ENCODE measurements at regions not wholly inside any gene's neighbourhood (a gene's known extent, or its start where the extent isn't known, plus 50 kb on each side); places are given as distances from the start of the nearest gene placed in this dataset.

DNA sequence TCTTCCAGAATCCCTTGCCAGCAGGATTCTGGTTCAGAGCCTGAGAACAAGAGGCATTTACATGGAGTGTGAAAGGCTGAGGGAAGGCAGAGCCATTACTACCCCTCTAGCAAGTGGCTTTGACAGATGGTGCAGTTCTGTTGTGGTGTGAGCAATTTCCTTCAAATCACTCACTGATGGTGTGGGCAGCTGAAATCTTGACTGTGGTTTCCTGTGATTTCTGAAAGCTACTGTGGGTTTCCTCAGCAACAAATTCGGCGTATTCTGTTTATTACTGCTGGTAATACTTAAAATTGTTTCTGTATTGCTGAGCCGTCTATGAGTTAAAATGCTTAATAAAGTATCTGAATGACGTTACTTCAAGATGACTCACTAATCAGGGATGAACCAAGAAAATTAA, 181.5 kb upstream of the TCF21 start:
- POLR2A ChIA-PET: no interaction called here
- H3K27ac Mint-ChIP-seq: no peak overlapping the region
- no peak for ATAC-seq
- H3K27me3 Mint-ChIP-seq: peaks cover 2 to 8% (median 4%) of the 10 kb centered on the region in 5 donors
- H3K4me1 Mint-ChIP-seq: no peaks in the 10 kb centered on the region
- DNase-seq: peak in 1 of 10 donors; percentile 1
- H3K9me3 Mint-ChIP-seq: peaks cover 0 to 9% (median 0%) of the 10 kb centered on the region in 9 donors
- H3K36me3 Mint-ChIP-seq: no peaks in the 10 kb centered on the region
- H3K4me3 Mint-ChIP-seq: no peak overlapping the region

- ATAC-seq: no peak
- H3K27me3 Mint-ChIP-seq: peaks cover 4 to 10% (median 9%) of the 10 kb centered on the region in 5 donors
- no peak overlapping the region for H3K27ac Mint-ChIP-seq
- H3K4me1 Mint-ChIP-seq: no peaks in the 10 kb centered on the region
- no peak for DNase-seq
- H3K9me3 Mint-ChIP-seq: peaks cover 0 to 3% (median 0%) of the 10 kb centered on the region in 9 donors
- no peaks in the 10 kb centered on the region for H3K36me3 Mint-ChIP-seq
- H3K4me3 Mint-ChIP-seq: no peak overlapping the region
- POLR2A ChIA-PET: no interaction called here
These were observed 178.1 kb upstream of the TCF21 start for GRCh38 chr6:133710826-133711225.

DNA sequence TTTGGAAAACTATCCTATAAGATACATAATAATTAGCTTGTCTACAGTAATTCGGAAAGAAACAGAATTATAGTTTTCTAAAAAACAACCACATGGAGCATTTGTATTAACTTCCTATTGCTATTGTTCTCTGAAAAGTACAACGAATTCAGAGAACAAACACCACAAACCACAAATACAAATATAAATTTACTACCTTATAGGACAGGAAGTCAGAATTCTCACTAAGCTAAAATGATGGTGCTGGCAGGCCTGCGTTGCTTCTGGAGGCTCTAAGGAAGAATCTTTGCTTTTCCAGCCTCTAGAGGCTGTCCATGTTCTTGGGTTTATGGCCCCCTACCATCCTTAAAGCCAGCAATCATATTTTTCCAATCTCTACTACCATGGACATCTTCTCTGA, 173.6 kb upstream of the TCF21 start:
- Mint-ChIP-seq H3K4me3 (no peak overlapping the region), H3K36me3 (no peaks in the 10 kb centered on the region), H3K4me1 (no peaks in the 10 kb centered on the region), H3K27ac (no peak overlapping the region), H3K27me3 (peaks cover 6 to 15% (median 10%) of the 10 kb centered on the region in 5 donors), H3K9me3 (peaks cover 0 to 2% (median 0%) of the 10 kb centered on the region in 9 donors)
- POLR2A ChIA-PET: no interaction called here
- DNase-seq: no peak
- ATAC-seq: no peak

GRCh38 chr6:133724726-133725125, 164.2 kb upstream of the TCF21 start:
- Mint-ChIP-seq H3K27ac (no peak overlapping the region), H3K27me3 (peaks cover 0 to 19% (median 4%) of the 10 kb centered on the region in 5 donors), H3K4me1 (no peaks in the 10 kb centered on the region), H3K9me3 (peaks cover 0 to 18% (median 14%) of the 10 kb centered on the region in 9 donors), H3K36me3 (peaks cover 0 to 7% (median 0%) of the 10 kb centered on the region in 3 donors), H3K4me3 (no peak overlapping the region)
- POLR2A ChIA-PET: no interaction called here
- DNase-seq (no peak), ATAC-seq (no peak)

DNA sequence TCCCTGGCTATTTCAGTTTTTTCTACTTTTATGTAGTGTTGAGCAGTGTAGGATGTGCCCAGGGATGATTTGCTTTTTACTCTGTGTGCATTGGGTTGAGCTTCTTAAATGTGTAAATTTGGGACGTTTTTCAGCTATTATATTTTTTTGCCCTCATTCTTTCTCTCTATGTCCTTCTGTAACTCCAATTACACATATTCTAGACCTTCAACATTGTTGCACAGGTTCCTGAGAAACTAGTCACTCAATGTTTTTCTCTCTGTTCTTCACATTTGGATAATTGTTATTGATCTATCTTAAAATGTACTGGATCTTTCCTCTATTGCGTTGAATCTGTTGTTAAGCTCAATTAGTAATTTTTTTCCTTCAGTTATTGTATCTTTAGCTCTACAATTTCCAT, 162.7 kb upstream of the TCF21 start:
- ATAC-seq (no peak), DNase-seq (no peak)
- H3K4me3 Mint-ChIP-seq: no peak overlapping the region
- H3K27ac Mint-ChIP-seq: no peak overlapping the region
- peaks cover 0 to 12% (median 3%) of the 10 kb centered on the region in 5 donors for H3K27me3 Mint-ChIP-seq
- POLR2A ChIA-PET: no interaction called here
- no peaks in the 10 kb centered on the region for H3K4me1 Mint-ChIP-seq
- peaks cover 0 to 7% (median 0%) of the 10 kb centered on the region in 3 donors for H3K36me3 Mint-ChIP-seq
- peaks cover 0 to 18% (median 14%) of the 10 kb centered on the region in 9 donors for H3K9me3 Mint-ChIP-seq

DNA sequence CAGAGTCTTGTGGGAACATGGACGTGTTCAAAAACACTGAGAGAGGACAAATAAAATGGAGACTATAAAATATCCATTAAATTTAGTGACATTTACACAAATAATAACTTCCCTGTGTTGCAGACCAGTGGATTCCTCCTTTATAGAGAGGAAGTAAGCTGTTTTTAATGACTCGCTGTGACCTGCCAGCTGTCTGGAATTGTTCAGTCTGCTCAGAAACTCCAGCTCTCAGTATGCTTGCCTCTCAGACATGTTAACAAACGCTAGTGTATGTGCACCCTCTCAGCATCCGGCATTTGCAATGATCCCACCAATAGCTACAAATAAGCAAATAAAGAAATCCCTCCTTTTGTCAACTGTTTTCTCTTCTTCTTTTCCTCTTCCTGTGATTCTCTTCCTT, 158.0 kb upstream of the TCF21 start:
- ATAC-seq: no peak
- POLR2A ChIA-PET: no interaction called here
- H3K9me3 Mint-ChIP-seq: peaks cover 0 to 26% (median 10%) of the 10 kb centered on the region in 9 donors
- H3K4me1 Mint-ChIP-seq: no peaks in the 10 kb centered on the region
- no peak for DNase-seq
- H3K4me3 Mint-ChIP-seq: no peak overlapping the region
- no peak overlapping the region for H3K27ac Mint-ChIP-seq
- H3K36me3 Mint-ChIP-seq: peaks cover 0 to 7% (median 0%) of the 10 kb centered on the region in 3 donors
- peaks cover 0 to 7% (median 3%) of the 10 kb centered on the region in 5 donors for H3K27me3 Mint-ChIP-seq

DNA sequence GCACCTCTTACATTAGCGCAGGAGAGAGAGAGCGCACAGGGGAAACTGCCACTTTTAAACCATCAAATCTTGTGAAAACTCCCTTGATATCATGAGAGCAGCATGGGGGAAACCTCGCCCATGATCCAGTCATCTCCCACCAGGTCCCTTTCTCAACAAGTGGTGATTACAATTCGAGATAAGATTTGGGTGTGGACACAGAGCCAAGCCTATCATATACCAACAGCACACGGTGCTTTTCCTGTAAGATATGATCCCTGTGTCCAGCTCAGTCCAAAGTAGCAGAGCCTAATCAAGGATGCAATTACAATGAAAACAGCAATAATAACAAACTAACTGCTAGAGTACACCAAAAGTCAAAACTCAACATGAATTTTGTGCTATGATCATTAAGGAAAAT, 148.7 kb upstream of the TCF21 start:
- Mint-ChIP-seq H3K27ac (no peak overlapping the region), H3K27me3 (peaks cover 0 to 5% (median 4%) of the 10 kb centered on the region in 5 donors), H3K4me1 (no peaks in the 10 kb centered on the region), H3K36me3 (no peaks in the 10 kb centered on the region), H3K9me3 (no peaks in the 10 kb centered on the region), H3K4me3 (no peak overlapping the region)
- ATAC-seq (no peak), DNase-seq (no peak)
- POLR2A ChIA-PET: no interaction called here

DNA sequence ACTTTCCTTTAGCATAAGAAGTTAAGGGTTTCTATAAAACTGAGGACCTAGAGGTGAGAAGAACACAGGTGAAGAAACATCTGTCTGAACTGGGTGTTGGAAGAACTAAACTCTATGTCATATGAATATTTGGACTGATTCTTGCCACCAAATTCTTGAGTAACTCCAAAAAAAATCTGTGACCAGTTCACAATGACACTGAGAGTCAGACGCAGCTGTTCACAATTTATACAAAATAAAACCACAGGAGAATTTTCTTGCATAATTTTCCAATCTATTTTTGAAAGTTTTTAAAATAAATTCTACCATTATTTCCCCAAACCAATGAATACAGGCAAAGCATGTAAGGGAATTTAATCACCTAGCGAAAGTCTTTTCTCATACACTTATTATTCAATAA, 148.1 kb upstream of the TCF21 start:
- Mint-ChIP-seq H3K27ac (no peak overlapping the region), H3K4me1 (no peaks in the 10 kb centered on the region), H3K9me3 (peaks cover 0 to 5% (median 0%) of the 10 kb centered on the region in 9 donors), H3K4me3 (no peak overlapping the region), H3K27me3 (peaks cover 0 to 5% (median 4%) of the 10 kb centered on the region in 5 donors), H3K36me3 (no peaks in the 10 kb centered on the region)
- POLR2A ChIA-PET: no interaction called here
- DNase-seq (no peak), ATAC-seq (no peak)

GRCh38 chr6:133741375-133741861, 147.5 kb upstream of the TCF21 start:
- Mint-ChIP-seq H3K27me3 (peaks cover 0 to 5% (median 4%) of the 10 kb centered on the region in 5 donors), H3K4me3 (no peak overlapping the region), H3K27ac (no peak overlapping the region), H3K36me3 (no peaks in the 10 kb centered on the region), H3K9me3 (peaks cover 0 to 5% (median 0%) of the 10 kb centered on the region in 9 donors), H3K4me1 (no peaks in the 10 kb centered on the region)
- ATAC-seq (no peak), DNase-seq (no peak)
- POLR2A ChIA-PET: no interaction called here

DNA sequence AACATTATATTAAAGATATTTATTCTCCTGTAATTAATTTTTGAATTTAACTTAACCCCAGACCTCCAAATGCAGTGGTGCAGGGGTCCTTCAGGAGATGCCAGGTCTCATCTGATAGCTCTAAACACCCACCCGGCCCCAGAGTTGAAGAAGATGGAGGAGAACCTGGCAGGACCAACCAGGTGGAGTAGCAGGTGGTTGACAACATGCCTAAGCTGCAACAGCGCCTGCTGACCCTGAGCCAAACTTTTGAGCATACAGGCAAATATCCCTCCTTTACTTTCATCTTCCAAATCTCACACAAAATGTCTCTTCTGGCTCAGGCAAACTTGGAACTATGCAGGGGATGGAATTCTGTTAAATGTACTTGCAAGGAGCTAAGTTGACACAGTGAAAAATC, 145.3 kb upstream of the TCF21 start:
- Mint-ChIP-seq H3K27ac (no peak overlapping the region), H3K27me3 (peaks cover 1 to 5% (median 3%) of the 10 kb centered on the region in 5 donors), H3K4me1 (no peaks in the 10 kb centered on the region), H3K9me3 (peaks cover 0 to 5% (median 0%) of the 10 kb centered on the region in 9 donors), H3K4me3 (no peak overlapping the region), H3K36me3 (no peaks in the 10 kb centered on the region)
- no peak for ATAC-seq
- no peak for DNase-seq
- POLR2A ChIA-PET: no interaction called here

DNA sequence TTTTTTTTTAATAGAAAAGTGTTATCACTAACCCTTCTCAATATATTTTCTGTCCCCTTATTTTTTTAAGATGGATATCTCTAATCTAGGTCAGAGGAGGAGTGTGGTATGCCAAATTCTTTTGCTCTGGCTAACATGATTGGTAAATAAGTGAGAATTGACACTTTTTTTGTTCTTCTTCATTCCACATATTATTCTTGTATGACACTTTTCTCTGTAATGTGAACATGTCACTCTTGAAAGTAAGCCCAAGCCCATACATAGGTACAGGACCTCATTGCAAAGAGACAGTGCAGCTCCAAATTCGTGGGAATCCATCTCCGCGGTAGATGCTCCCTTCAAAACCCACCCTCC, 142.5 kb upstream of the TCF21 start:
- no peaks in the 10 kb centered on the region for H3K4me1 Mint-ChIP-seq
- H3K27ac Mint-ChIP-seq: no peak overlapping the region
- DNase-seq (no peak), ATAC-seq (no peak)
- H3K36me3 Mint-ChIP-seq: no peaks in the 10 kb centered on the region
- H3K27me3 Mint-ChIP-seq: peaks cover 1 to 13% (median 8%) of the 10 kb centered on the region in 5 donors
- peaks cover 0 to 5% (median 0%) of the 10 kb centered on the region in 9 donors for H3K9me3 Mint-ChIP-seq
- no peak overlapping the region for H3K4me3 Mint-ChIP-seq
- POLR2A ChIA-PET: no interaction called here

- H3K27ac Mint-ChIP-seq: no peak overlapping the region
- H3K4me1 Mint-ChIP-seq: no peaks in the 10 kb centered on the region
- no peak overlapping the region for H3K4me3 Mint-ChIP-seq
- POLR2A ChIA-PET: no interaction called here
- ATAC-seq: no peak
- no peak for DNase-seq
- H3K9me3 Mint-ChIP-seq: peaks cover 0 to 5% (median 0%) of the 10 kb centered on the region in 9 donors
- peaks cover 1 to 13% (median 7%) of the 10 kb centered on the region in 5 donors for H3K27me3 Mint-ChIP-seq
- H3K36me3 Mint-ChIP-seq: no peaks in the 10 kb centered on the region
These were observed 140.3 kb upstream of the TCF21 start for GRCh38 chr6:133748628-133749027.

DNA sequence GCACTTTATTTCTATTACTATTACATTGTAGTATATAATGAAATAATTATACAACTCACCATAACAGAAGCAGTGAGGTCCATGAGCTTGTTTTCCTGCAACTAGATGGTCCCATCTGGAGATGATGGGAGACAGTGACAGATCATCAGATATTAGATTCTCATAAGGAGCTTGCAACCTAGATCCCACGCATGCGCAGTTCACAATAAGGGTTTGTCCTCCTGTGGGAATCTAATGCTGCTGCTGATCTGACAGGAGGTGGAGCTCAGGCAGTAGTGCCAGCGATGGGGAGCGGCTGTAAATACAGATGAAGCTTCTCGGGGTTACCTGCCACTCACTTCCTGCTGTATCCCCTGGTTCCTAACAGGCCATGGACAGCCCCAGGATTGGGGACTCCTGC, 139.5 kb upstream of the TCF21 start:
- Mint-ChIP-seq H3K36me3 (no peaks in the 10 kb centered on the region), H3K27ac (no peak overlapping the region), H3K4me1 (no peaks in the 10 kb centered on the region), H3K9me3 (peaks cover 0 to 5% (median 0%) of the 10 kb centered on the region in 9 donors), H3K27me3 (peaks cover 1 to 13% (median 7%) of the 10 kb centered on the region in 5 donors), H3K4me3 (no peak overlapping the region)
- POLR2A ChIA-PET: no interaction called here
- DNase-seq (no peak), ATAC-seq (no peak)

GRCh38 chr6:133752129-133752528, 136.8 kb upstream of the TCF21 start:
- POLR2A ChIA-PET: no interaction called here
- ATAC-seq (no peak), DNase-seq (no peak)
- no peak overlapping the region for H3K4me3 Mint-ChIP-seq
- no peak overlapping the region for H3K27ac Mint-ChIP-seq
- no peaks in the 10 kb centered on the region for H3K9me3 Mint-ChIP-seq
- H3K27me3 Mint-ChIP-seq: peaks cover 3 to 22% (median 8%) of the 10 kb centered on the region in 5 donors
- no peaks in the 10 kb centered on the region for H3K36me3 Mint-ChIP-seq
- no peaks in the 10 kb centered on the region for H3K4me1 Mint-ChIP-seq
